NB4 (cell line): ENCODE measurements at regions not wholly inside any gene's neighbourhood (a gene's known extent, or its start where the extent isn't known, plus 50 kb on each side); places are given as distances from the start of the nearest gene placed in this dataset.
"Not testable (repeated sequence)": the region's sequence is repeated elsewhere in the genome, so short reads cannot be mapped to it uniquely, and the experiment has no call there.

Experiments used
- DNase-seq: peaks from one replicate; pipeline ENCODE4 v3.0.0; 2010; ENCODE audit warnings: low read depth
- H3K4me3 ChIP-seq: one replicate; pipeline ENCODE4 v1.5.1; 2011; ENCODE audit warnings: mild to moderate bottlenecking, low read depth, low read length, moderate library complexity
- MYC ChIP-seq: IDR thresholded peaks from 2 replicates; pipeline ENCODE4 v1.6.1; 2011; ENCODE audit warnings: low read depth, low read length
- POLR2A ChIP-seq: IDR thresholded peaks from 2 replicates; pipeline ENCODE4 v1.6.1; 2011; ENCODE audit warnings: mild to moderate bottlenecking; ENCODE audit not compliant: insufficient read length; ENCODE audit errors: extremely low read depth
- TF ChIP-seq, protein P1 (sequence below): IDR thresholded peaks from 2 replicates; pipeline ENCODE4 v1.6.1; 2011; ENCODE audit warnings: low read depth, low read length
- TF ChIP-seq, protein P2 (sequence below): IDR thresholded peaks from one replicate; pipeline ENCODE4 v1.5.1; 2012; ENCODE audit warnings: low read depth, low read length

DNA sequence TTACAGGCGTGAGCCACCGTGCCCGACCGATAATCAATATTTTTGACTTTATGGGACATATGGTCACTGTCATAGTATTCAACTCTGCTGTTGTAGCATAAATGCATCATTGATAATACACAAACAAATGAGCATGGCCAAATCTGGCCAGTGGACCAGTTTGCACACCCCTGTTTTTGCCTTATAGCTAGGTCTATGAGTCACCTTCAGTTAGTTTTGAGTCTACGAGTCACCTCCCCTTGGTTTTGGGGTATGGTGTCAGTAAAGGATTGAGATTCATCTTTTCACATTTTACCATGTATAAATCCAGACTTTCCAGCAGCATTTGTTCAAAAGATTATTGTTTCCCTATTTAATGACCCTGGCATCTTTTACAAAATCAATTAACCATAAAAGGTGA is 362.5 kb upstream of the NRP1 start:
- TF ChIP-seq, protein P1, sequence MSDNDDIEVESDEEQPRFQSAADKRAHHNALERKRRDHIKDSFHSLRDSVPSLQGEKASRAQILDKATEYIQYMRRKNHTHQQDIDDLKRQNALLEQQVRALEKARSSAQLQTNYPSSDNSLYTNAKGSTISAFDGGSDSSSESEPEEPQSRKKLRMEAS = no peak
- TF ChIP-seq MYC (no peak), POLR2A (no peak)
- TF ChIP-seq, protein P2, sequence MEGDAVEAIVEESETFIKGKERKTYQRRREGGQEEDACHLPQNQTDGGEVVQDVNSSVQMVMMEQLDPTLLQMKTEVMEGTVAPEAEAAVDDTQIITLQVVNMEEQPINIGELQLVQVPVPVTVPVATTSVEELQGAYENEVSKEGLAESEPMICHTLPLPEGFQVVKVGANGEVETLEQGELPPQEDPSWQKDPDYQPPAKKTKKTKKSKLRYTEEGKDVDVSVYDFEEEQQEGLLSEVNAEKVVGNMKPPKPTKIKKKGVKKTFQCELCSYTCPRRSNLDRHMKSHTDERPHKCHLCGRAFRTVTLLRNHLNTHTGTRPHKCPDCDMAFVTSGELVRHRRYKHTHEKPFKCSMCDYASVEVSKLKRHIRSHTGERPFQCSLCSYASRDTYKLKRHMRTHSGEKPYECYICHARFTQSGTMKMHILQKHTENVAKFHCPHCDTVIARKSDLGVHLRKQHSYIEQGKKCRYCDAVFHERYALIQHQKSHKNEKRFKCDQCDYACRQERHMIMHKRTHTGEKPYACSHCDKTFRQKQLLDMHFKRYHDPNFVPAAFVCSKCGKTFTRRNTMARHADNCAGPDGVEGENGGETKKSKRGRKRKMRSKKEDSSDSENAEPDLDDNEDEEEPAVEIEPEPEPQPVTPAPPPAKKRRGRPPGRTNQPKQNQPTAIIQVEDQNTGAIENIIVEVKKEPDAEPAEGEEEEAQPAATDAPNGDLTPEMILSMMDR = no peak
- no peak for DNase-seq
- no peak overlapping the region for H3K4me3 ChIP-seq

DNA sequence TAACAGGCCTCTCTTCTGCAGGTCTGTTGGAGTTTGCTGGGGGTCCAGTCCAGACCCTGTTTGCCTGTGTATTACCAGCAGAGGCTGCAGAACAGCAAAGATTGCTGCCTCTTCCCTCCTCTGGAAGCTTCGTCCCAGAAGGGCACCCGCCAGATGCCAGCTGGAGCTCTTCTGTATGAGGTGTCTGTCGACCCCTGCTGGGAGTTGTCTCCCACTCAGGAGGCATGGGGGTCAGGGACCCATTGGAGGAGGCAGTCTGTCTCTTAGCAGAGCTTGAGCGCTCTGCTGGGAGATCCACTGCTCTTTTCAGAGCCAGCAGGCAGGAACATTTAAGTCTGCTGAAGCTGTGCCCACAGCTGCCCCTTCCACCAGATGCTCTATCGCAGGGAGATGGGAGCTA is 361.1 kb upstream of the NRP1 start:
- H3K4me3 ChIP-seq = no peak overlapping the region
- no peak for TF ChIP-seq MYC
- TF ChIP-seq, protein P2 = no peak
- TF ChIP-seq, protein P1 = no peak
- TF ChIP-seq POLR2A = no peak
- DNase-seq = no peak

DNA sequence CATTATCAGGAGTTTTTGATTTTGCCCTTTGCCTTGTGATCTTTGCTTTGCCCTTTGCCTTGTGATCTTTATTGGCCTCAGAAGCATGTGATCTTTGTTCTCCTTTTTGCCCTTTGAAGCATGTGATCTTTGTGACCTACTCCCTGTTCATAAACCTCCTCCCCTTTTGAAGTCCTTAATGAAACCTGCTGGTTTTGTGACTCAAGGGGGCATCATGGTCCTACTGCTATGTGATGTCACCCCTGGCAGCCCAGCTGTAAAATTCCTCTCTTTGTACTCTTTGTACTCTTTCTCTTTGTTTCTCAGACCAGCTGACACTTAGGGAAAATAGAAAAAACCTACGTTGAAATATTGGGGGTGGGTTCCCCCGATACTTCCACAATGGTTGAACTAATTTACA is 356.1 kb upstream of the NRP1 start:
- DNase-seq = not testable (repeated sequence)

DNA sequence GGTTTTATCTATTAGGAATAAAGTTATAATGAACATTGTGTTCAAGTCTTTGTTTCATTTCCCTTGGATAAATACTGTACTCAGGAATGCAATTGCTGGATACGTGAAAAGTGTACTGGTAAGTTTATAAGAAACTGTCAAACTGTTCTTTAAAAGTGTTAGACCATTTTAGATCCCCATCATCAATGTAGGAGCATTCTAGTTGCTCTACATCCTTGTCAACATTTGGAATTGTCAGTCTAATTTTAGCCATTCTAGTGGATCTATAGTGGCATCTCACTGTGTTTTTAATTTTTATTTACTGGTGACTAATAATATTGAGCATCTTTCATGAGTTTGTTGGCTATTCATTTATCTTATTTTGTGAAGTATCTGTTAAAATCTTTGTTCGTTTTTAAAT is 354.0 kb upstream of the NRP1 start:
- TF ChIP-seq, protein P1 = no peak
- TF ChIP-seq, protein P2 = no peak
- TF ChIP-seq MYC (no peak), POLR2A (no peak)
- no peak overlapping the region for H3K4me3 ChIP-seq
- DNase-seq = no peak

More for the DNA sequence above, 356.1 kb upstream of the NRP1 start:
- H3K4me3 ChIP-seq = not testable (repeated sequence)

DNA sequence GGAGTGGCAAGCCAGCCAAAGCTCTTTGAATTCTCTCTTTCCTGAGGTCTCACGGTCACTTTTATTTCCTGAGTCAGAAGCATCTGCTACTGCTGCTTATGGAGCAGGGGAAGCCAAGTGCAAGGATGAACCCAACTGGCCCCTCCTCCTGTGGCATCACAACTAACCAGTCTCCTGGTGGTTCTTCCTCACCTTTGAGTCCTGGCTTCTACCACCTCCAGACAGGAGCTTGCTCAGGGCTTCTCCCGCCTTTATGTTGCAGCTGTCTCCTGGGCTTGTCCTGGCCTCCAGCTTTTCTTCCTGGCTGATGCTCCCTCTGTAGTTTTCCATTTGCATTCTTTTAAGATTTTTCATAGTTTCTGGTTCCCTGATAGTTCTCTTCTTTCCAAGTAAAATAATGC is 349.7 kb upstream of the NRP1 start:
- TF ChIP-seq, protein P2 = no peak
- TF ChIP-seq POLR2A = no peak
- TF ChIP-seq MYC = no peak
- TF ChIP-seq, protein P1 = no peak
- DNase-seq = no peak
- H3K4me3 ChIP-seq = no peak overlapping the region

- TF ChIP-seq POLR2A (no peak), MYC (no peak)
- TF ChIP-seq, protein P1 = no peak
- TF ChIP-seq, protein P2 = no peak
- DNase-seq = no peak
- no peak overlapping the region for H3K4me3 ChIP-seq
These were observed 347.1 kb upstream of the NRP1 start for GRCh38 chr10:33681595-33681994.
